ENCODE measurements at regions not wholly inside any gene's neighbourhood (a gene's known extent, or its start where the extent isn't known, plus 50 kb on each side); places are given as distances from the start of the nearest gene placed in this dataset.

DNA sequence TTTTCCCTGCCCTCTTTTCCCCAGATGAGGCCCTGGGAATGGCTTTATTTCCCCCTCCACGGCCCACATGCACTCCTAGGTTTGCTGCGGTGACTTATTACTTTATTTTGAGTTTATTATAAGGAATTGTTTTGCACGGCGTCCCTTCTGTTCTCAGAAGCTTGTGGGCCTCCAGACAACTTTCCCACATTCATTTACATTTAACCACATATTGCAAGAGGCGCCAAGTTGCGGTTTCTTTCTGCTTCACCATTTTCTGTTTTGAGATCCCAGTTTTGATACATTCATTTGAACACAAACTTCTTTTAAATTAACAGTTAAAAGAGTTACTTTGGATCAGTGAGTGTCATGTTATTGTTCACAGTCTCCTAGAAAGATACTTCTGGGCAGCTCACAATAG lies 532.5 kb upstream of the MGMT start:
- Histone ChIP-seq H3K9ac (ENCODE audit: low read length) (no peak overlapping the region), H3K36me3 (ENCODE audit: control insufficient read depth in 1 of 2, insufficient read depth in 2 of 2, low read depth in 1 of 2, low read length in 2 of 2) (no peaks in the 10 kb centered on the region), H3K18ac (ENCODE audit: low read depth in 1 of 2, low read length in 2 of 2) (no peak overlapping the region), H2AK5ac (ENCODE audit: low read length, severe bottlenecking) (no peak overlapping the region), H4K8ac (ENCODE audit: low read length) (no peak overlapping the region), H2BK15ac (ENCODE audit: low read depth, poor library complexity, severe bottlenecking) (no peak overlapping the region), H3K4me2 (ENCODE audit: low read length, poor library complexity, severe bottlenecking) (no peak overlapping the region), H2BK5ac (ENCODE audit: low read depth, low read length, poor library complexity, severe bottlenecking) (no peak overlapping the region), H3K4me3 (ENCODE audit: insufficient read depth in 1 of 2, low read depth in 1 of 2, low read length in 2 of 2) (no peak overlapping the region), H2BK12ac (ENCODE audit: low read length in 2 of 2) (no peak overlapping the region), H2BK120ac (ENCODE audit: low read depth, low read length) (no peak overlapping the region), H3K27ac (ENCODE audit: low read length, poor library complexity, severe bottlenecking) (no peak overlapping the region), H3K14ac (ENCODE audit: low read length in 2 of 2) (no peak overlapping the region), H2AFZ (ENCODE audit: low read depth, low read length) (no peak overlapping the region), H4K91ac (ENCODE audit: low read length) (no peak overlapping the region), H3K4me1 (ENCODE audit: control insufficient read depth, insufficient read depth, low read depth, low read length) (no peaks in the 10 kb centered on the region), H3K27me3 (ENCODE audit: control insufficient read depth in 1 of 2, insufficient read depth in 1 of 2, low read length in 2 of 2) (no peaks in the 10 kb centered on the region), H3K4ac (ENCODE audit: low read depth in 1 of 2, low read length in 2 of 2) (no peak overlapping the region), H3K9me3 (ENCODE audit: control insufficient read depth, low read length) (no peaks in the 10 kb centered on the region), H3K79me1 (replicated peaks; ENCODE audit: low read length, poor library complexity, severe bottlenecking) (no peaks in the 10 kb centered on the region), H3K23ac (ENCODE audit: low read length in 2 of 2) (no peak overlapping the region)
- 80% methylated on average over 3 of the region's 6 CpGs for WGBS
- DNase-seq = no peak

DNA sequence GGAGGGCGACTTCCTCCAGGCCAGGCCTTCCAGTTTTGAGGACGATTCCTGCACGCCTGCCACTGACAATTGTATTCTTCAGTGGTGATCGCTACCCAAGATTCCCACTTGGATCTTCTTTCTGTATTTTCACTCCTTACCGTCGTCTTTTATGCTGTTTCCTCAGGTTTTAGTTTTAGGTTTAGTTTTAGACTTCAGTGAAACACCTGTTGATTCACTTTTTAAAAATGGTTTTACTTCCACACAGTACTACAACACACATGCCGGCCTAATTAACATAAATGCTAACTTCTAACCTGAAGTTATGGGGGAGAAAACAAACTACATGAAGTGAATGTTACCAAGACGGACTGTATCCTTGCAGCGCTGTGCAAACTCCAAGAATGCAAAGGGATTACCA lies 530.6 kb upstream of the MGMT start:
- DNase-seq = no peak
- H3K36me3 ChIP-seq (ENCODE audit: control insufficient read depth in 1 of 2, insufficient read depth in 2 of 2, low read depth in 1 of 2, low read length in 2 of 2) = no peaks in the 10 kb centered on the region
- H3K4me2 ChIP-seq (ENCODE audit: low read length, poor library complexity, severe bottlenecking) = no peak overlapping the region
- H4K8ac ChIP-seq (ENCODE audit: low read length) = no peak overlapping the region
- no peak overlapping the region for H2AFZ ChIP-seq (ENCODE audit: low read depth, low read length)
- no peak overlapping the region for H3K18ac ChIP-seq (ENCODE audit: low read depth in 1 of 2, low read length in 2 of 2)
- WGBS = 93% methylated on average over 5 of the region's 9 CpGs
- H3K4ac ChIP-seq (ENCODE audit: low read depth in 1 of 2, low read length in 2 of 2) = no peak overlapping the region
- H3K27me3 ChIP-seq (ENCODE audit: control insufficient read depth in 1 of 2, insufficient read depth in 1 of 2, low read length in 2 of 2) = no peaks in the 10 kb centered on the region
- H3K4me3 ChIP-seq (ENCODE audit: insufficient read depth in 1 of 2, low read depth in 1 of 2, low read length in 2 of 2) = no peak overlapping the region
- no peak overlapping the region for H2BK5ac ChIP-seq (ENCODE audit: low read depth, low read length, poor library complexity, severe bottlenecking)
- H3K27ac ChIP-seq (ENCODE audit: low read length, poor library complexity, severe bottlenecking) = no peak overlapping the region
- H4K91ac ChIP-seq (ENCODE audit: low read length) = no peak overlapping the region
- H2BK12ac ChIP-seq (ENCODE audit: low read length in 2 of 2) = no peak overlapping the region
- no peaks in the 10 kb centered on the region for H3K4me1 ChIP-seq (ENCODE audit: control insufficient read depth, insufficient read depth, low read depth, low read length)
- no peak overlapping the region for H3K9ac ChIP-seq (ENCODE audit: low read length)
- H2BK120ac ChIP-seq (ENCODE audit: low read depth, low read length) = no peak overlapping the region
- no peaks in the 10 kb centered on the region for H3K9me3 ChIP-seq (ENCODE audit: control insufficient read depth, low read length)
- H3K23ac ChIP-seq (ENCODE audit: low read length in 2 of 2) = no peak overlapping the region
- H3K14ac ChIP-seq (ENCODE audit: low read length in 2 of 2) = no peak overlapping the region
- no peak overlapping the region for H2AK5ac ChIP-seq (ENCODE audit: low read length, severe bottlenecking)
- H3K79me1 ChIP-seq (replicated peaks; ENCODE audit: low read length, poor library complexity, severe bottlenecking) = no peaks in the 10 kb centered on the region
- no peak overlapping the region for H2BK15ac ChIP-seq (ENCODE audit: low read depth, poor library complexity, severe bottlenecking)

DNA sequence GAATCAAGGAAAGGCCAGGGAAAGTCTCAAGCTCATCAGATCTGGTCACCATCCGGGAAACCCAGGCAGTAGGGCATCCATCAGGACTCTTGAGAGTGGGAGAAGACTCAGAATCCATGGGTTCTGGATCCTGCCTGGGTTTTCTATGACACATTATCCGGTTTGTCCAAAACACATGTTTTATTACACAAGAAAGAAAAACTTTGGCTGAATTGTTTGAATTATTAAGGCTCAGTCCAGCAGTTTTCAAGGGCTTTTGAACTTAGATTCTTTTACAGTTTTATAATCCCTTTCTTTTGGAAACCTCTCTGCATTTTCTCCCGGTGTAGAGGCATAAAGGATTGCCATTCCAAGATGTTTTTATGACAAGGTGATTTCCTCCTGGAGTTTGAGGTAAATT lies 528.5 kb upstream of the MGMT start:
- Histone ChIP-seq H2BK15ac (ENCODE audit: low read depth, poor library complexity, severe bottlenecking) (no peak overlapping the region), H3K18ac (ENCODE audit: low read depth in 1 of 2, low read length in 2 of 2) (no peak overlapping the region), H3K79me1 (replicated peaks; ENCODE audit: low read length, poor library complexity, severe bottlenecking) (no peaks in the 10 kb centered on the region), H3K27me3 (ENCODE audit: control insufficient read depth in 1 of 2, insufficient read depth in 1 of 2, low read length in 2 of 2) (no peaks in the 10 kb centered on the region), H3K4ac (ENCODE audit: low read depth in 1 of 2, low read length in 2 of 2) (no peak overlapping the region), H2AFZ (ENCODE audit: low read depth, low read length) (no peak overlapping the region), H3K9me3 (ENCODE audit: control insufficient read depth, low read length) (no peaks in the 10 kb centered on the region), H4K8ac (ENCODE audit: low read length) (no peak overlapping the region), H2BK120ac (ENCODE audit: low read depth, low read length) (no peak overlapping the region), H3K27ac (ENCODE audit: low read length, poor library complexity, severe bottlenecking) (no peak overlapping the region), H3K4me3 (ENCODE audit: insufficient read depth in 1 of 2, low read depth in 1 of 2, low read length in 2 of 2) (no peak overlapping the region), H3K9ac (ENCODE audit: low read length) (no peak overlapping the region), H2BK12ac (ENCODE audit: low read length in 2 of 2) (no peak overlapping the region), H3K23ac (ENCODE audit: low read length in 2 of 2) (no peak overlapping the region), H4K91ac (ENCODE audit: low read length) (no peak overlapping the region), H2BK5ac (ENCODE audit: low read depth, low read length, poor library complexity, severe bottlenecking) (no peak overlapping the region), H3K4me2 (ENCODE audit: low read length, poor library complexity, severe bottlenecking) (no peak overlapping the region), H3K14ac (ENCODE audit: low read length in 2 of 2) (no peak overlapping the region), H2AK5ac (ENCODE audit: low read length, severe bottlenecking) (no peak overlapping the region), H3K4me1 (ENCODE audit: control insufficient read depth, insufficient read depth, low read depth, low read length) (no peaks in the 10 kb centered on the region), H3K36me3 (ENCODE audit: control insufficient read depth in 1 of 2, insufficient read depth in 2 of 2, low read depth in 1 of 2, low read length in 2 of 2) (no peaks in the 10 kb centered on the region)
- 67% methylated on average over 1 of the region's 3 CpGs for WGBS
- DNase-seq = no peak

DNA sequence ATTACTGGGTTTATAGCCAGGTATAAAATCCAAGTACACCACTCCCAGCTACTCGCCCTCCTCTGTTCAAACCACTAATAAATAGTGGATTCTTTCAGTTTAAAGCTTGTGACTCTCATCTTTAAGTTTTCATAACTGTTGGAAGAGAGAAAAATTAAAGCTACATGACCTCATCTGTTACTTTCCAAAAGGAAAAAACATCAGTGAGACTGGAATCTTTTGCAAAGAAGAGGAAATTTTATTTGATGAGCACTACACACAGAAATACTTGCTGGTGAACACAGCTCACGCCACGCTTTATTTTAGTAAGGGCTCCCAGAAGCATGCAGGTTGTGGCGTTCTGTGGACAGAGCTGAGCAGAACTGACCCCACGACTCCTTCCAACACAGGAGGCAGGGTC lies 527.0 kb upstream of the MGMT start:
- Histone ChIP-seq H2BK120ac (ENCODE audit: low read depth, low read length) (no peak overlapping the region), H3K4me3 (ENCODE audit: insufficient read depth in 1 of 2, low read depth in 1 of 2, low read length in 2 of 2) (no peak overlapping the region), H2AK5ac (ENCODE audit: low read length, severe bottlenecking) (no peak overlapping the region), H3K4me2 (ENCODE audit: low read length, poor library complexity, severe bottlenecking) (no peak overlapping the region), H3K4me1 (ENCODE audit: control insufficient read depth, insufficient read depth, low read depth, low read length) (no peaks in the 10 kb centered on the region), H4K91ac (ENCODE audit: low read length) (no peak overlapping the region), H3K9ac (ENCODE audit: low read length) (no peak overlapping the region), H3K36me3 (ENCODE audit: control insufficient read depth in 1 of 2, insufficient read depth in 2 of 2, low read depth in 1 of 2, low read length in 2 of 2) (no peaks in the 10 kb centered on the region), H3K4ac (ENCODE audit: low read depth in 1 of 2, low read length in 2 of 2) (no peak overlapping the region), H3K23ac (ENCODE audit: low read length in 2 of 2) (no peak overlapping the region), H2AFZ (ENCODE audit: low read depth, low read length) (no peak overlapping the region), H2BK15ac (ENCODE audit: low read depth, poor library complexity, severe bottlenecking) (no peak overlapping the region), H3K27ac (ENCODE audit: low read length, poor library complexity, severe bottlenecking) (no peak overlapping the region), H2BK12ac (ENCODE audit: low read length in 2 of 2) (no peak overlapping the region), H3K9me3 (ENCODE audit: control insufficient read depth, low read length) (no peaks in the 10 kb centered on the region), H2BK5ac (ENCODE audit: low read depth, low read length, poor library complexity, severe bottlenecking) (no peak overlapping the region), H3K27me3 (ENCODE audit: control insufficient read depth in 1 of 2, insufficient read depth in 1 of 2, low read length in 2 of 2) (no peaks in the 10 kb centered on the region), H4K8ac (ENCODE audit: low read length) (no peak overlapping the region), H3K14ac (ENCODE audit: low read length in 2 of 2) (no peak overlapping the region), H3K18ac (ENCODE audit: low read depth in 1 of 2, low read length in 2 of 2) (no peak overlapping the region), H3K79me1 (replicated peaks; ENCODE audit: low read length, poor library complexity, severe bottlenecking) (no peaks in the 10 kb centered on the region)
- WGBS = 72% methylated on average over 4 of the region's 5 CpGs
- no peak for DNase-seq

All from mesenchymal stem cell (in vitro differentiated cells and primary cell).